Left hindlimb (tissue), 1 donor: ENCODE measurements at regions not wholly inside any gene's neighbourhood (a gene's known extent, or its start where the extent isn't known, plus 50 kb on each side); places are given as distances from the start of the nearest gene placed in this dataset.

Source experiments
- DNase-seq: peaks from one replicate; pipeline ENCODE4 v3.0.0-alpha.2; 2018

- DNase-seq: no peak
Observed at GRCh38 chr15:70172124-70172523, 74.4 kb upstream of the TLE3 start.

GRCh38 chr15:70171256-70171886 is 73.7 kb upstream of the TLE3 start:
- no peak for DNase-seq

- no peak for DNase-seq
Observed at GRCh38 chr15:70170096-70170699, 72.5 kb upstream of the TLE3 start.

GRCh38 chr15:70169147-70169546 is 71.4 kb upstream of the TLE3 start:
- DNase-seq: no peak

- DNase-seq: no peak
Observed at GRCh38 chr15:70167155-70167554, 69.4 kb upstream of the TLE3 start.

GRCh38 chr15:70166506-70167087 is 68.9 kb upstream of the TLE3 start:
- no peak for DNase-seq

- peak; percentile 89 for DNase-seq
Observed at GRCh38 chr15:70165716-70166284, 68.1 kb upstream of the TLE3 start.

GRCh38 chr15:70164910-70165715 is 67.4 kb upstream of the TLE3 start:
- DNase-seq: no peak

GRCh38 chr15:70164156-70164900 is 66.6 kb upstream of the TLE3 start:
- no peak for DNase-seq

GRCh38 chr15:70160803-70161565 is 63.3 kb upstream of the TLE3 start:
- no peak for DNase-seq

- no peak for DNase-seq
Observed at GRCh38 chr15:70160267-70160666, 62.5 kb upstream of the TLE3 start.

GRCh38 chr15:70159713-70160009 is 61.9 kb upstream of the TLE3 start:
- DNase-seq: no peak

- no peak for DNase-seq
Observed at GRCh38 chr15:70159001-70159712, 61.4 kb upstream of the TLE3 start.

- no peak for DNase-seq
Observed at GRCh38 chr15:70158309-70159000, 60.7 kb upstream of the TLE3 start.

GRCh38 chr15:70156671-70157271 is 59.1 kb upstream of the TLE3 start:
- peak; percentile 67 for DNase-seq

- peak; percentile 66 for DNase-seq
Observed at GRCh38 chr15:70154718-70155347, 57.1 kb upstream of the TLE3 start.

- DNase-seq: no peak
Observed at GRCh38 chr15:70153921-70154717, 56.4 kb upstream of the TLE3 start.

GRCh38 chr15:70152070-70152480 is 54.4 kb upstream of the TLE3 start:
- no peak for DNase-seq

GRCh38 chr15:70151462-70151861 is 53.7 kb upstream of the TLE3 start:
- DNase-seq: no peak
